Fibroblast of skin of right biceps (primary cell): ENCODE measurements at regions not wholly inside any gene's neighbourhood (a gene's known extent, or its start where the extent isn't known, plus 50 kb on each side); places are given as distances from the start of the nearest gene placed in this dataset.
A peak's percentile ranks its signal among the peaks of the same experiment; 100 is the strongest.
"Not testable (repeated sequence)": the region's sequence is repeated elsewhere in the genome, so short reads cannot be mapped to it uniquely, and the experiment has no call there.

Source experiments
- DNase-seq: peaks from one replicate; pipeline ENCODE4 v3.0.0-alpha.2; 2013

- DNase-seq, result no peak
Observed at GRCh38 chr10:65235846-65236245, 1690.0 kb upstream of the LRRTM3 start.

- no peak for DNase-seq
Observed at GRCh38 chr10:65265451-65265954, 1660.3 kb upstream of the LRRTM3 start.

GRCh38 chr10:65269551-65269950 lies 1656.3 kb upstream of the LRRTM3 start:
- not testable (repeated sequence) for DNase-seq

GRCh38 chr10:65270969-65271368 lies 1654.9 kb upstream of the LRRTM3 start:
- no peak for DNase-seq

GRCh38 chr10:65273115-65273514 lies 1652.7 kb upstream of the LRRTM3 start:
- no peak for DNase-seq

- no peak for DNase-seq
Observed at GRCh38 chr10:65275296-65275695, 1650.5 kb upstream of the LRRTM3 start.

GRCh38 chr10:65284495-65285041 lies 1641.3 kb upstream of the LRRTM3 start:
- DNase-seq, result no peak

- not testable (repeated sequence) for DNase-seq
Observed at GRCh38 chr10:65285726-65286125, 1640.1 kb upstream of the LRRTM3 start.

- peak; percentile 10 for DNase-seq
Observed at GRCh38 chr10:65291286-65291685, 1634.5 kb upstream of the LRRTM3 start.

GRCh38 chr10:65292551-65292950 lies 1633.3 kb upstream of the LRRTM3 start:
- no peak for DNase-seq

GRCh38 chr10:65294329-65294728 lies 1631.5 kb upstream of the LRRTM3 start:
- DNase-seq, result peak; percentile 79

- DNase-seq, result no peak
Observed at GRCh38 chr10:65301181-65301580, 1624.7 kb upstream of the LRRTM3 start.

GRCh38 chr10:65306201-65306600 lies 1619.6 kb upstream of the LRRTM3 start:
- DNase-seq, result peak; percentile 7

GRCh38 chr10:65312876-65313275 lies 1613.0 kb upstream of the LRRTM3 start:
- DNase-seq, result peak; percentile 14

GRCh38 chr10:65313406-65313805 lies 1612.4 kb upstream of the LRRTM3 start:
- peak; percentile 65 for DNase-seq

- DNase-seq, result no peak
Observed at GRCh38 chr10:65314253-65314652, 1611.6 kb upstream of the LRRTM3 start.

- no peak for DNase-seq
Observed at GRCh38 chr10:65319493-65319892, 1606.3 kb upstream of the LRRTM3 start.

GRCh38 chr10:65320236-65321026 lies 1605.4 kb upstream of the LRRTM3 start:
- no peak for DNase-seq

GRCh38 chr10:65323802-65324201 lies 1602.0 kb upstream of the LRRTM3 start:
- no peak for DNase-seq

- DNase-seq, result no peak
Observed at GRCh38 chr10:65325913-65326312, 1599.9 kb upstream of the LRRTM3 start.

GRCh38 chr10:65328486-65328885 lies 1597.3 kb upstream of the LRRTM3 start:
- DNase-seq, result no peak

- DNase-seq, result no peak
Observed at GRCh38 chr10:65335311-65335710, 1590.5 kb upstream of the LRRTM3 start.

GRCh38 chr10:65340340-65340739 lies 1585.5 kb upstream of the LRRTM3 start:
- DNase-seq, result no peak

GRCh38 chr10:65341323-65341925 lies 1584.4 kb upstream of the LRRTM3 start:
- DNase-seq, result peak; percentile 50
